Neural crest cell (in vitro differentiated cells): ENCODE measurements at regions not wholly inside any gene's neighbourhood (a gene's known extent, or its start where the extent isn't known, plus 50 kb on each side); places are given as distances from the start of the nearest gene placed in this dataset.

Experiments used
- DNase-seq: peaks from one replicate; pipeline ENCODE4 v3.0.0; 2021; ENCODE audit warnings: low read depth, mixed read lengths, low spot score
- H3K27ac Mint-ChIP-seq: one replicate; pipeline ENCODE4 v1.8.0; 2021; ENCODE audit warnings: mild to moderate bottlenecking, mixed read lengths; ENCODE audit not compliant: unreplicated experiment
- H3K27me3 Mint-ChIP-seq: 2 replicates; pipeline ENCODE4 v1.8.0; 2021; ENCODE audit warnings: low read depth, mild to moderate bottlenecking, mixed read lengths
- H3K36me3 Mint-ChIP-seq: 2 replicates; pipeline ENCODE4 v1.8.0; 2021; ENCODE audit warnings: low read depth, mild to moderate bottlenecking, mixed read lengths
- H3K4me1 Mint-ChIP-seq: 2 replicates; pipeline ENCODE4 v1.8.0; 2021; ENCODE audit warnings: mixed read lengths
- H3K4me3 Mint-ChIP-seq: one replicate; pipeline ENCODE4 v1.8.0; 2021; ENCODE audit warnings: mild to moderate bottlenecking, mixed read lengths
- H3K9me3 Mint-ChIP-seq: 2 replicates; pipeline ENCODE4 v1.8.0; 2021; ENCODE audit warnings: mixed read lengths
- CTCF ChIP-seq: fragments of 200-600 bp; sonication (generic); conservative IDR thresholded peaks from 2 replicates; pipeline ENCODE4 v1.5.0; 2021; ENCODE audit warnings: antibody characterized with exemption, mild to moderate bottlenecking

GRCh38 chrX:20352935-20353336, 86.2 kb upstream of the RPS6KA3 start:
- no peak overlapping the region for H3K27ac Mint-ChIP-seq
- peaks cover 1% of the 10 kb centered on the region for H3K9me3 Mint-ChIP-seq
- peaks cover 3% of the 10 kb centered on the region for H3K36me3 Mint-ChIP-seq
- no peaks in the 10 kb centered on the region for H3K27me3 Mint-ChIP-seq
- DNase-seq: no peak
- no peak overlapping the region for H3K4me3 Mint-ChIP-seq
- peaks cover 5% of the 10 kb centered on the region for H3K4me1 Mint-ChIP-seq
- TF ChIP-seq CTCF: no peak

- Mint-ChIP-seq H3K4me3 (no peak overlapping the region), H3K4me1 (peaks cover 8% of the 10 kb centered on the region), H3K36me3 (peaks cover 3% of the 10 kb centered on the region), H3K27ac (no peak overlapping the region), H3K27me3 (no peaks in the 10 kb centered on the region), H3K9me3 (no peaks in the 10 kb centered on the region)
- no peak for DNase-seq
- no peak for TF ChIP-seq CTCF
These were observed 85.8 kb upstream of the RPS6KA3 start for GRCh38 chrX:20352504-20352903.

DNA sequence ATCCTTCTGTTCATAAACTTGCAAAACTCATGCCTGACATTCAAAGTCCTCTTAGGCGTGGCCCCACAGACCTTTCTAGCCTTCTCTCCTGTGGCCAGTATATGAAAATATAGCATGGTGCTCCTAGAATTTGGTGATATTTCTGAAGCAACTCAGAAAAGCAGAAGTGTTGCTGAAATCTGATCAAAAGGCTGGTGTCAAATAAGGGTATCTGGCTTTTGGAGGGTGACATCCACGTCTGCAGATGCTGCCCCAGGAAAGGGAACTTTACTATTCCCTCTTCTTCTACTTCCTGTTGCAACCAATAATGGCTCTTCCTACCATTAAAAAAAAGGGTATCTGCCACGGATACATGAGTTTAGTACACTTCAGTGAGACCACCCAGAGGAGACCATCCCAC, 83.9 kb upstream of the RPS6KA3 start:
- Mint-ChIP-seq H3K4me3 (no peak overlapping the region), H3K9me3 (peaks cover under 1% of the 10 kb centered on the region), H3K36me3 (peaks cover 3% of the 10 kb centered on the region), H3K4me1 (peaks cover 8% of the 10 kb centered on the region), H3K27me3 (no peaks in the 10 kb centered on the region), H3K27ac (no peak overlapping the region)
- TF ChIP-seq CTCF: no peak
- no peak for DNase-seq

GRCh38 chrX:20348139-20348538, 81.4 kb upstream of the RPS6KA3 start:
- Mint-ChIP-seq H3K4me1 (peaks cover 8% of the 10 kb centered on the region), H3K9me3 (peaks cover 13% of the 10 kb centered on the region), H3K27ac (no peak overlapping the region), H3K36me3 (no peaks in the 10 kb centered on the region), H3K4me3 (no peak overlapping the region), H3K27me3 (no peaks in the 10 kb centered on the region)
- no peak for DNase-seq
- no peak for TF ChIP-seq CTCF

DNA sequence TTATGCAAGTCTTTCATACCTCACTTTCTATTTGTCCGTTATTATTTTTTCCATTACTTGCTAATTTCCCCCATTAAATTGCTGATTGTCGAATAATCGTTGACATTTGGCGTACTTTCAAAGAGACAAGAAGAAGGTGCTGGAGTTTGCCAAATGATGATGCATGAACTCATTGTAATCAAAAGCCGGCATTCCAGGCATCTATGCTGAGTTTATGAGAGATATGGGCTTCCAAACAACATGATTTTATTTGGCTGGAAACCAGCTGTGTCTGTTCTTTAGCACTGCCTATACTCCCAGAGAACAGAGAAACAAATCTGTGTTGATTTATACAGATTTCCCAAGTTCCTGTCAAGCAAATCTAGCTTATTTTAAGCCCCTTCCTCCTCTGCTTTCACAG, 80.8 kb upstream of the RPS6KA3 start:
- Mint-ChIP-seq H3K27me3 (no peaks in the 10 kb centered on the region), H3K9me3 (peaks cover 17% of the 10 kb centered on the region), H3K4me3 (no peak overlapping the region), H3K27ac (no peak overlapping the region), H3K4me1 (peaks cover 8% of the 10 kb centered on the region), H3K36me3 (no peaks in the 10 kb centered on the region)
- DNase-seq: no peak
- no peak for TF ChIP-seq CTCF

- Mint-ChIP-seq H3K27me3 (no peaks in the 10 kb centered on the region), H3K27ac (no peak overlapping the region), H3K36me3 (no peaks in the 10 kb centered on the region), H3K9me3 (peaks cover 3% of the 10 kb centered on the region), H3K4me3 (no peak overlapping the region), H3K4me1 (no peaks in the 10 kb centered on the region)
- no peak for DNase-seq
- TF ChIP-seq CTCF: no peak
These were observed 67.0 kb upstream of the RPS6KA3 start for GRCh38 chrX:20333672-20334071.
